ENCODE measurements at regions not wholly inside any gene's neighbourhood (a gene's known extent, or its start where the extent isn't known, plus 50 kb on each side); places are given as distances from the start of the nearest gene placed in this dataset.

- no peak for TF ChIP-seq TOX (CRISPR knock-in tag; IDR thresholded peaks at IDR 0.05; ENCODE audit: borderline replicate concordance)
- no peak for TF ChIP-seq POU6F1 (CRISPR knock-in tag; IDR thresholded peaks at IDR 0.05; ENCODE audit: borderline replicate concordance, low read depth)
- no peak for TF ChIP-seq BACH2 (CRISPR knock-in tag; IDR thresholded peaks at IDR 0.05; ENCODE audit: borderline replicate concordance)
- TF ChIP-seq ARNTL (CRISPR knock-in tag; IDR thresholded peaks at IDR 0.05; ENCODE audit: borderline replicate concordance, low read depth) = no peak
- TF ChIP-seq GLIS3 (CRISPR knock-in tag; IDR thresholded peaks at IDR 0.05) = no peak
- no peak for TF ChIP-seq ZNF70 (CRISPR knock-in tag; IDR thresholded peaks at IDR 0.05)
These were observed 211.6 kb downstream of the SYK start for GRCh38 chr9:91012933-91013841.
